Liver (tissue), 7 donors: ENCODE measurements at regions not wholly inside any gene's neighbourhood (a gene's known extent, or its start where the extent isn't known, plus 50 kb on each side); places are given as distances from the start of the nearest gene placed in this dataset.

Experiments used
- DNase-seq: peaks from one replicate; pipeline ENCODE4 v3.0.0-alpha.2; 2017; ENCODE audit warnings: low spot score
- H3K27ac ChIP-seq, 2 donors: one replicate each; pipeline ENCODE4 v1.7.0; 2013; ENCODE audit warnings: inconsistent platforms in 2 of 2, low read length in 2 of 2, control low read depth in 1 of 2, low read depth in 1 of 2, mild to moderate bottlenecking in 1 of 2
- H3K27me3 ChIP-seq, 4 donors: one replicate each; pipeline versions ENCODE4 v1.6.1 to v1.7.0; 2013; ENCODE audit warnings: low read length in 3 of 4, inconsistent platforms in 1 of 4, mild to moderate bottlenecking in 1 of 4, moderate library complexity in 1 of 4; ENCODE audit not compliant: control insufficient read depth in 4 of 4, insufficient read depth in 4 of 4
- H3K36me3 ChIP-seq, 4 donors: one replicate each; pipeline versions ENCODE4 v1.6.1 to v1.7.0; 2013; ENCODE audit warnings: low read length in 3 of 4, mild to moderate bottlenecking in 3 of 4, low read depth in 1 of 4, moderate library complexity in 1 of 4; ENCODE audit not compliant: control insufficient read depth in 4 of 4, insufficient read depth in 3 of 4
- H3K4me1 ChIP-seq, 4 donors: one replicate each; pipeline versions ENCODE4 v1.6.1 to v1.7.0; 2013; ENCODE audit warnings: low read length in 3 of 4, mild to moderate bottlenecking in 3 of 4, moderate library complexity in 1 of 4; ENCODE audit not compliant: control insufficient read depth in 4 of 4, insufficient read depth in 4 of 4
- H3K4me3 ChIP-seq, 3 donors: one replicate each; pipeline versions ENCODE4 v1.6.1 to v1.7.0; 2013; ENCODE audit warnings: low read length in 3 of 3, control low read depth in 1 of 3, low read depth in 1 of 3, mild to moderate bottlenecking in 1 of 3
- H3K9ac ChIP-seq, 2 donors: one replicate each; pipeline ENCODE4 v1.7.0; 2013; ENCODE audit warnings: low read length in 2 of 2, mild to moderate bottlenecking in 2 of 2, moderate library complexity in 2 of 2, control low read depth in 1 of 2, low read depth in 1 of 2
- H3K9me3 ChIP-seq, 4 donors: one replicate each; pipeline versions ENCODE4 v1.6.1 to v1.7.0; 2013; ENCODE audit warnings: low read length in 3 of 4; ENCODE audit not compliant: control insufficient read depth in 4 of 4
- EGR1 ChIP-seq, 2 donors: IDR thresholded peaks; 2 replicates each; pipeline ENCODE4 v1.6.1; 2016 to 2018; ENCODE audit warnings: antibody characterized with exemption in 2 of 2, low read depth in 2 of 2
- FOXA2 ChIP-seq: IDR thresholded peaks from 2 replicates; pipeline ENCODE4 v1.6.1; 2016; ENCODE audit warnings: antibody characterized with exemption
- GABPA ChIP-seq, 2 donors: IDR thresholded peaks in 1 of 2; conservative IDR thresholded peaks in 1 of 2; 2 replicates each; pipeline ENCODE4 v1.6.1; 2016; ENCODE audit warnings: antibody characterized with exemption in 2 of 2, mild to moderate bottlenecking in 1 of 2, moderate library complexity in 1 of 2
- JUND ChIP-seq, 2 donors: IDR thresholded peaks; 2 replicates each; pipeline ENCODE4 v1.6.1; 2016; ENCODE audit warnings: antibody characterized with exemption in 2 of 2
- RAD21 ChIP-seq, 2 donors: IDR thresholded peaks; 2 replicates each; pipeline ENCODE4 v1.6.1; 2016; ENCODE audit warnings: antibody characterized with exemption in 2 of 2, mild to moderate bottlenecking in 2 of 2
- RXRA ChIP-seq, 2 donors: IDR thresholded peaks; 2 replicates each; pipeline ENCODE4 v1.6.1; 2017 to 2018; ENCODE audit warnings: antibody characterized with exemption in 2 of 2, mild to moderate bottlenecking in 1 of 2
- SP1 ChIP-seq: IDR thresholded peaks from 2 replicates; pipeline ENCODE4 v1.6.1; 2018; ENCODE audit warnings: antibody characterized with exemption, mild to moderate bottlenecking
- TAF1 ChIP-seq: conservative IDR thresholded peaks from 2 replicates; pipeline ENCODE4 v1.6.1; 2016; ENCODE audit warnings: antibody characterized with exemption, mild to moderate bottlenecking
- WGBS: extraction: QIAGEN DNeasy Blood & Tissue Kit; methylation state at CpG from one replicate; pipeline ENCODE4 v1.1.7; 2013; 5-methylcytosine and 5-hydroxymethylcytosine counted together
- TF ChIP-seq, protein P1 (sequence below): IDR thresholded peaks from 2 replicates; pipeline ENCODE4 v1.6.1; 2016; ENCODE audit warnings: antibody characterized with exemption
- TF ChIP-seq, protein P2 (sequence below): IDR thresholded peaks from 2 replicates; pipeline ENCODE4 v1.6.1; 2016; ENCODE audit warnings: antibody characterized with exemption
- TF ChIP-seq, protein P3 (sequence below): IDR thresholded peaks from 2 replicates; pipeline ENCODE4 v1.6.1; 2016; ENCODE audit warnings: antibody characterized with exemption, mild to moderate bottlenecking
- TF ChIP-seq, protein P4 (sequence below): IDR thresholded peaks from 2 replicates; pipeline ENCODE4 v1.6.1; 2016; ENCODE audit warnings: antibody characterized with exemption
- donor health status: healthy.
- donor health status: healthy.
- donor health status: healthy.
- donor health status: healthy.

DNA sequence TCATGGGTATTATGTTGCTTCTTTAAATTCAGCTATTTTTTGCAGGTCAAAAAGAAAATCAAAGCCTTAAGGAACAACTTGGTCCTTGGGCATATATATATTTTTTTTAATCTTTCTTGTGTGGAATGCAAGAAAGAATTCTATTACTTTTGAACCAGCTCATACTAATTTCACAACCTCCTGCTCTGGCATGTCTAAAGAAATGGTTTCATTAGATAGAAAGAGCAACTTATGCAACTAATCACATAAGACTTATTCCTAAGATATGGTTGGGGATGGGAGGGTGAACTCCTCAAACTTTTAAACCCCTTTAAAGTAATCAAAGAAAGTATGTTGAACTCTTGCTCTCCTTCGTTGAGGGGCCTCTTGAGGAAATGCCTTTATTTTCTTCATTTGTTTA lies 114.9 kb downstream of the GMNC start:
- WGBS, result 71% methylated on average over 1 of the region's 1 CpG
- TF ChIP-seq, protein P1, sequence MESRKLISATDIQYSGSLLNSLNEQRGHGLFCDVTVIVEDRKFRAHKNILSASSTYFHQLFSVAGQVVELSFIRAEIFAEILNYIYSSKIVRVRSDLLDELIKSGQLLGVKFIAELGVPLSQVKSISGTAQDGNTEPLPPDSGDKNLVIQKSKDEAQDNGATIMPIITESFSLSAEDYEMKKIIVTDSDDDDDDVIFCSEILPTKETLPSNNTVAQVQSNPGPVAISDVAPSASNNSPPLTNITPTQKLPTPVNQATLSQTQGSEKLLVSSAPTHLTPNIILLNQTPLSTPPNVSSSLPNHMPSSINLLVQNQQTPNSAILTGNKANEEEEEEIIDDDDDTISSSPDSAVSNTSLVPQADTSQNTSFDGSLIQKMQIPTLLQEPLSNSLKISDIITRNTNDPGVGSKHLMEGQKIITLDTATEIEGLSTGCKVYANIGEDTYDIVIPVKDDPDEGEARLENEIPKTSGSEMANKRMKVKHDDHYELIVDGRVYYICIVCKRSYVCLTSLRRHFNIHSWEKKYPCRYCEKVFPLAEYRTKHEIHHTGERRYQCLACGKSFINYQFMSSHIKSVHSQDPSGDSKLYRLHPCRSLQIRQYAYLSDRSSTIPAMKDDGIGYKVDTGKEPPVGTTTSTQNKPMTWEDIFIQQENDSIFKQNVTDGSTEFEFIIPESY, result no peak

GRCh38 chr3:190746986-190747385 lies 115.5 kb downstream of the GMNC start:
- Histone ChIP-seq H3K4me3 (no peak overlapping the region), H3K36me3 (no peaks in the 10 kb centered on the region), H3K27ac (no peak overlapping the region), H3K4me1 (no peaks in the 10 kb centered on the region), H3K9me3 (no peaks in the 10 kb centered on the region), H3K9ac (no peak overlapping the region), H3K27me3 (no peaks in the 10 kb centered on the region)
- DNase-seq, result no peak
- WGBS, result 89% methylated on average over 2 of the region's 2 CpGs
- TF ChIP-seq SP1 (no peak), JUND (IDR thresholded peaks at IDR 0.05) (no peak), EGR1 (IDR thresholded peaks at IDR 0.05; ENCODE audit: low read depth in 2 of 2) (no peak), RXRA (IDR thresholded peaks at IDR 0.05) (no peak), FOXA2 (no peak)
- TF ChIP-seq, protein P2, sequence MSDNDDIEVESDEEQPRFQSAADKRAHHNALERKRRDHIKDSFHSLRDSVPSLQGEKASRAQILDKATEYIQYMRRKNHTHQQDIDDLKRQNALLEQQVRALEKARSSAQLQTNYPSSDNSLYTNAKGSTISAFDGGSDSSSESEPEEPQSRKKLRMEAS, result no peak

More for the DNA sequence above, 114.9 kb downstream of the GMNC start:
- H3K27ac ChIP-seq, result no peak overlapping the region
- H3K9me3 ChIP-seq, result no peaks in the 10 kb centered on the region
- DNase-seq, result no peak
- H3K36me3 ChIP-seq, result no peaks in the 10 kb centered on the region
- H3K27me3 ChIP-seq, result no peaks in the 10 kb centered on the region
- no peak overlapping the region for H3K9ac ChIP-seq
- no peaks in the 10 kb centered on the region for H3K4me1 ChIP-seq
- no peak overlapping the region for H3K4me3 ChIP-seq

GRCh38 chr3:190746531-190746930 lies 116.0 kb downstream of the GMNC start:
- Histone ChIP-seq H3K9me3 (no peaks in the 10 kb centered on the region), H3K9ac (no peak overlapping the region), H3K4me3 (no peak overlapping the region), H3K36me3 (no peaks in the 10 kb centered on the region), H3K4me1 (no peaks in the 10 kb centered on the region), H3K27ac (no peak overlapping the region), H3K27me3 (no peaks in the 10 kb centered on the region)
- WGBS, result 90% methylated on average over 3 of the region's 3 CpGs
- TF ChIP-seq TAF1 (no peak), JUND (IDR thresholded peaks at IDR 0.05) (no peak), RAD21 (IDR thresholded peaks at IDR 0.05) (no peak), GABPA (IDR thresholded peaks at IDR 0.05 in 1 of 2, conservative IDR thresholded peaks at IDR 0.05 in 1 of 2) (no peak), FOXA2 (no peak), SP1 (no peak)
- TF ChIP-seq, protein P3, sequence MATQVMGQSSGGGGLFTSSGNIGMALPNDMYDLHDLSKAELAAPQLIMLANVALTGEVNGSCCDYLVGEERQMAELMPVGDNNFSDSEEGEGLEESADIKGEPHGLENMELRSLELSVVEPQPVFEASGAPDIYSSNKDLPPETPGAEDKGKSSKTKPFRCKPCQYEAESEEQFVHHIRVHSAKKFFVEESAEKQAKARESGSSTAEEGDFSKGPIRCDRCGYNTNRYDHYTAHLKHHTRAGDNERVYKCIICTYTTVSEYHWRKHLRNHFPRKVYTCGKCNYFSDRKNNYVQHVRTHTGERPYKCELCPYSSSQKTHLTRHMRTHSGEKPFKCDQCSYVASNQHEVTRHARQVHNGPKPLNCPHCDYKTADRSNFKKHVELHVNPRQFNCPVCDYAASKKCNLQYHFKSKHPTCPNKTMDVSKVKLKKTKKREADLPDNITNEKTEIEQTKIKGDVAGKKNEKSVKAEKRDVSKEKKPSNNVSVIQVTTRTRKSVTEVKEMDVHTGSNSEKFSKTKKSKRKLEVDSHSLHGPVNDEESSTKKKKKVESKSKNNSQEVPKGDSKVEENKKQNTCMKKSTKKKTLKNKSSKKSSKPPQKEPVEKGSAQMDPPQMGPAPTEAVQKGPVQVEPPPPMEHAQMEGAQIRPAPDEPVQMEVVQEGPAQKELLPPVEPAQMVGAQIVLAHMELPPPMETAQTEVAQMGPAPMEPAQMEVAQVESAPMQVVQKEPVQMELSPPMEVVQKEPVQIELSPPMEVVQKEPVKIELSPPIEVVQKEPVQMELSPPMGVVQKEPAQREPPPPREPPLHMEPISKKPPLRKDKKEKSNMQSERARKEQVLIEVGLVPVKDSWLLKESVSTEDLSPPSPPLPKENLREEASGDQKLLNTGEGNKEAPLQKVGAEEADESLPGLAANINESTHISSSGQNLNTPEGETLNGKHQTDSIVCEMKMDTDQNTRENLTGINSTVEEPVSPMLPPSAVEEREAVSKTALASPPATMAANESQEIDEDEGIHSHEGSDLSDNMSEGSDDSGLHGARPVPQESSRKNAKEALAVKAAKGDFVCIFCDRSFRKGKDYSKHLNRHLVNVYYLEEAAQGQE, result no peak
- TF ChIP-seq, protein P2, result no peak
- TF ChIP-seq, protein P1, result no peak
- TF ChIP-seq, protein P4, sequence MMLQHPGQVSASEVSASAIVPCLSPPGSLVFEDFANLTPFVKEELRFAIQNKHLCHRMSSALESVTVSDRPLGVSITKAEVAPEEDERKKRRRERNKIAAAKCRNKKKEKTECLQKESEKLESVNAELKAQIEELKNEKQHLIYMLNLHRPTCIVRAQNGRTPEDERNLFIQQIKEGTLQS, result no peak
- DNase-seq, result no peak
